Astrocyte of the cerebellum (primary cell): ENCODE measurements at regions not wholly inside any gene's neighbourhood (a gene's known extent, or its start where the extent isn't known, plus 50 kb on each side); places are given as distances from the start of the nearest gene placed in this dataset.
"Not testable (repeated sequence)": the region's sequence is repeated elsewhere in the genome, so short reads cannot be mapped to it uniquely, and the experiment has no call there.

Experiments
- DNase-seq: peaks from one replicate; pipeline ENCODE4 v3.0.0-alpha.2; 2011; ENCODE audit warnings: low read depth
- H3K4me3 ChIP-seq: 2 replicates; pipeline ENCODE4 v1.5.1; 2011; ENCODE audit warnings: mild to moderate bottlenecking, low read depth, low read length, moderate library complexity
- in situ Hi-C: cut with HindIII; loops from 2 replicates; pipeline ENCODE4 v1.10.0; 2017; ENCODE audit warnings: low sequenced_read_pairs
- TF ChIP-seq, protein P1 (sequence below): IDR thresholded peaks from 2 replicates; pipeline ENCODE4 v1.5.1; 2012; ENCODE audit warnings: low read length, low read depth, moderate library complexity, mild to moderate bottlenecking; ENCODE audit errors: missing control alignments

DNA sequence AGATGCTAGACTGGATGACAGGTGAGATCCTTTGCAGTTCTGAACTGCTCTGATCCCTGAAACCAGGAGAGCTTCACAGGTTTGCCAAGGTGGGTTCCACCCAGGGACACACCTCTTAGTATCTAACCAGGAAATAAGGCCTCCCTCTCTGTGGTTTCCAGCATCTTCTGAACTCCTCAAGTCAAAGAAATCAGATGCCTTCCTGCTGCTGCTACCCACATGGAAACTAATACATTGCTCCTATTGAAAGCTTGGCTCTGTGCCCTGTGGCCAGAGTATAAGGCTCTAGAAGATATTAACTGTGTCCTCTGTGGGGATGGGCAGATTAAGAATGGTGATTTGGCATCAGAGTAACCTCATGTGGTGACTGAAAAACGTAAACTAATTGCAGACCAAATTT is 75.0 kb upstream of the MRPS6 start:
- TF ChIP-seq, protein P1, sequence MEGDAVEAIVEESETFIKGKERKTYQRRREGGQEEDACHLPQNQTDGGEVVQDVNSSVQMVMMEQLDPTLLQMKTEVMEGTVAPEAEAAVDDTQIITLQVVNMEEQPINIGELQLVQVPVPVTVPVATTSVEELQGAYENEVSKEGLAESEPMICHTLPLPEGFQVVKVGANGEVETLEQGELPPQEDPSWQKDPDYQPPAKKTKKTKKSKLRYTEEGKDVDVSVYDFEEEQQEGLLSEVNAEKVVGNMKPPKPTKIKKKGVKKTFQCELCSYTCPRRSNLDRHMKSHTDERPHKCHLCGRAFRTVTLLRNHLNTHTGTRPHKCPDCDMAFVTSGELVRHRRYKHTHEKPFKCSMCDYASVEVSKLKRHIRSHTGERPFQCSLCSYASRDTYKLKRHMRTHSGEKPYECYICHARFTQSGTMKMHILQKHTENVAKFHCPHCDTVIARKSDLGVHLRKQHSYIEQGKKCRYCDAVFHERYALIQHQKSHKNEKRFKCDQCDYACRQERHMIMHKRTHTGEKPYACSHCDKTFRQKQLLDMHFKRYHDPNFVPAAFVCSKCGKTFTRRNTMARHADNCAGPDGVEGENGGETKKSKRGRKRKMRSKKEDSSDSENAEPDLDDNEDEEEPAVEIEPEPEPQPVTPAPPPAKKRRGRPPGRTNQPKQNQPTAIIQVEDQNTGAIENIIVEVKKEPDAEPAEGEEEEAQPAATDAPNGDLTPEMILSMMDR = no peak
- no peak overlapping the region for H3K4me3 ChIP-seq
- DNase-seq = no peak
- in situ Hi-C loops = no loop called here

DNA sequence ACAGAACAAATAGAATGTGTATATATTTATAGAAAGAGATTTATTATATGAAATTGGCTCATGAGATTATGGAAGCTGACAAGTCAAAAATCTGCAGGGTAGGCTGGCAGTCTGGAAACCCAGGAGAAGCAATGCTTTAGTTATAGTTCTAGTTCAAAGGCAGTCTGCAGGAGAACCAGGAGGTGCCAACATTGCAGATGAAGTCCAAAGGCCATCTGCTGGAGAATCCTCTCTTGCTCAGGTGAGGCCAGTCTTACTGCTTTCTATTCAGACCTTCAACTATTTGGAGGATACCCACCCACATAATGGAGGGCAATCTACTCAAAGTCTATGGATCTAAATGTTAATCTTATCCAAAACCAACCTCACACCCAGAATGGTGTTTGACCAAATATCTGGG is 75.9 kb upstream of the MRPS6 start:
- DNase-seq = no peak
- TF ChIP-seq, protein P1 = no peak
- no peak overlapping the region for H3K4me3 ChIP-seq
- in situ Hi-C loops = no loop called here

- no peak for DNase-seq
- in situ Hi-C loops = no loop called here
- TF ChIP-seq, protein P1 = no peak
- no peak overlapping the region for H3K4me3 ChIP-seq
These were observed 78.8 kb upstream of the ATP5PO start for GRCh38 chr21:33994373-33994772.

DNA sequence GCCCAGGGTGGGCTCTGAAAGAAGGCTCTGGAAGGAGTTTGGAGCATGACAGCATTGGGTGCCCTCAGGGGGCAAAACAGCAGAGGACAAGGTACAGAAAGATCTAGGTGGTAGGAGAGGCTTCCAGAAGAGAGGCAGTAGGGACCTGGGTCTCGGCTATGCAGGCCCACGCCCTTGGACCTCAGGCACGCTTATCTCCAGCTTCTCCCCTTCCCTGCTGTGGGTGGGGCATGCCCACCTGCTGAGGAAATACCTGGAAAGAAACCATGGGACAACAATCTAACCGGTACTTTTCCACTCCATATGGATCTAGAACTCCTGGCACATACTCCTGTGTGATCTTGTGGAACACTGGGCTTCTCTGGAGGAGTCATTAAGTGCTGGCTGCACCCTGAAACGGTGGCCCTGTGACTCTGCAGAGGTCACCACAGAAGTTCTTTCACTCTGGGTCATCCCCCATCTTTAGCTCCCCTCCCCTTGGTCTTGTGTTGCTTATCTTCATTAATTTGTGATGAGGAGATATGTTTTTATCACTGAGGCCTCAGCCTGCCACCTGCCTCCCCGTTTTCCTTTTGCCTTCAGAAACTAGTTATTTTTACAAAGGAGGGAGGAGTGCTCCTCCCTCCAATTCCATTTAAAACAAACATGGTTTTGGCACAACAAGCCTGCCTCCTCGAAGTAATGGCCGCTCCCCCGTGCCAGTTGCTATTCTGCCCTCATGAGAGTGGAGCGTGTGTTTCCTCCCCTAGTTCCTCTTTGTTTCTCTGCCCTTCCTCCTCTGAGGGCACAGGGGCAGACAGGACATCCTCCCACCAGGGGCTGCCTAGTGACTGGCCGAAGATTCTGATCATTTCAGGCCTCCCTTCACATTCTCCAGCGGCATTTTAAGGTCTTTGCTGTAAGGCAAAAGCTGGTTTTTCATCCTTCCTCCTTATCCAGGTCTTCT is 78.0 kb upstream of the ATP5PO start:
- DNase-seq = no peak
- in situ Hi-C loops = no loop called here
- TF ChIP-seq, protein P1 = no peak
- H3K4me3 ChIP-seq = no peak overlapping the region

DNA sequence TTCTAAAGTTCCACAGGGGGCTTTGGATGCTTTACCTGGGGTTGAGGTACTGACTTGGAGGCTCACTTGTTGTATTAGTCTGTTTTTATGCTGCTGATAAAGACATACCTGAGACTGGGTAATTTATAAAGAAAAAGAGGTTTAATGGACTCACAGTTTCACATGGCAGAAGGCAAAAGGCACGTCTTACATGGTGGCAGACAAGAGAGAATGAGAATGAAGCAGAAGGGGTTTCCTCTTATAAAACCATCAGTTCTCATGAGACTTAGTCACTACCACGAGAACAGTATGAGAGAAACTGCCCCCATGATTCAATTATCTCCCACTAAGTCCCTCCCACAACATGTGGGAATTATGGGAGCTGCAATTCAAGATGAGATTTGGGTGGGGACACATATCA is 76.8 kb upstream of the ATP5PO start:
- DNase-seq, in situ Hi-C loops: not testable (repeated sequence)

DNA sequence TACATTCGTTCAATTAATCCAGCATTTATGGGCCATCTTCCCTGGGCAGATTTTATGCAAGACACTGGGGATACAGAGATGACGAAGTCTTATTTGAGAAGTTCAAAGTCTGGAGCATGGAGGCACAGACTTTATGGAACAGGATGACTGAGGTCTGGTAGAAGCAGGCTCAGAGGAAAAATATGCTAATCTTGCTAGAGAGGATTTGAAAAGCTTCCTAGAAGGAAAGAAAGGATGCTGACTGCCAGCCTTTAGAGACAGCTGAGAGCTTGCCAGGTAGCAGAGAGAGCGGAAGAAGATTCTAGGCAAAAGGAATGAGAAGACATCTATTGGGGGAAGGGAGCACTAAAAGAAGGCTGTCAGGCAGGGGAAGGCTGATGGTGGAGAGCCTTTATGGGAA is 75.5 kb upstream of the ATP5PO start:
- no peak for DNase-seq
- TF ChIP-seq, protein P1 = no peak
- in situ Hi-C loops = no loop called here

More for the DNA sequence above, 76.8 kb upstream of the ATP5PO start:
- not testable (repeated sequence) for H3K4me3 ChIP-seq

DNA sequence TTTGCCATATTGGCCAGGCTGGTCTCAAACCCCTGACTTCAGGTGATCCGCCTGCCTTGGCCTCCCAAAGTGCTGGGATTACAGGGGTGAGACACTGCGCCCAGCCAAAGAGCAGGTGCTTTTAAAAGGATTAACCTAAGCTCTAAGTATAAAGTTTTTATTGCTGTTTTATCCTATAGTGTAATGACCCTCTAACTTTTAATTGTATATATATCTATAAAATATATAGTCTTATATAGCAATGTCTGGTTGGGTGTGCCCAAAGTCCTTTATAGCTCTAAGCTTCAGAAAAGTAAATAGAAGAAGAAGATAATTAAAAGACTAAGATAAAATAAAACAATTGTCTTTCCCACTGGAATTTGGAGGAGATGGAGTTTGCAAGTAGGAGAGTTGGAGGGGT is 73.8 kb upstream of the ATP5PO start:
- in situ Hi-C loops = no loop called here
- TF ChIP-seq, protein P1 = no peak
- DNase-seq = no peak
- no peak overlapping the region for H3K4me3 ChIP-seq

More for the DNA sequence above, 75.5 kb upstream of the ATP5PO start:
- no peak overlapping the region for H3K4me3 ChIP-seq
